ENCODE measurements at regions not wholly inside any gene's neighbourhood (a gene's known extent, or its start where the extent isn't known, plus 50 kb on each side); places are given as distances from the start of the nearest gene placed in this dataset.
"Not testable (repeated sequence)": the region's sequence is repeated elsewhere in the genome, so short reads cannot be mapped to it uniquely, and the experiment has no call there.

GRCh38 chr7:51881309-51881708 is 564.7 kb upstream of the COBL start:
- ChIA-PET CTCF (no interaction called here), POLR2A (no interaction called here)
- no peak for TF ChIP-seq CTCF (IDR thresholded peaks at IDR 0.05; ENCODE audit: control extremely low read depth, extremely low read depth, low read depth, missing control alignments)
- DNase-seq (ENCODE audit: extremely low spot score), result no peak

DNA sequence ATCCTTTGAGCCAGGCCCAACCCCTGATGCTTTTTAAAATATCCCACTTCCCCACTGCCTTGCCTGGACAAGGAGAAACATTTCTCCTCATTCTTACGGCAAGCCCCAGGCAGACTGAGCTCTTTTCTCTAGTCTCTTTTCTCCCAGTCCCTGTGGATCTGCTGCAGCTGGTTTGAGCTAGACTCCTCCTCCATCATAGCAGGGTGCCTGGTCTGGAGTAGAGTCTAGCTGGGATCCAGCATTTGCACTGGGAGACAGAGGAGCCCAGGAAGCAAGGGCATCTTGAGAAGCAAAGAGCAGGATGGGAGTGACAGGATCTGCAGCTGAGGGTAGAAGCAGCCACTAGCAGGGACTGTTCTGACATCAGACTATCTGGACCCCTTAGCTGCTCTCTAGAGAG is 562.3 kb upstream of the COBL start:
- no peak for TF ChIP-seq CTCF (IDR thresholded peaks at IDR 0.05; ENCODE audit: control extremely low read depth, extremely low read depth, low read depth, missing control alignments)
- CTCF ChIA-PET, result no interaction called here
- POLR2A ChIA-PET, result no interaction called here
- DNase-seq (ENCODE audit: extremely low spot score), result no peak

DNA sequence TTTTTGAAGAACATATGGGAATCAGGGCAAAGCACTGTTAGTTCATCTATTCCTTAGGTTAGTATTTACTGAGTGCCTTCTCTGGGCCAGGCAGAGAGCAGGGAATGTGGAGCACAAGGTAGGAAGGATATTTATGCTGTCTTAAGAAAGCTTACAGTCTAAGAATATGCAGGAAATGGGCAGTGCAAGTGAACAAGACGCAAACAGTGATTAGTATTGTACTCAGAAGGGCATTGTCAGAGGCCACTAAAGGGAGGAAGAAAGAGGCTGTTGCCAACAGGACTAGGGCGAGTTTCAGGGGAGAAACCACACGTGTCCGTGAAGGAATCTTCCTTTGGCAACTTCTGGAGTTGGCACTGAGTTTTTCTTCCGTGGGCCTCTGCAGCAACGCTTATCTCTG is 552.8 kb upstream of the COBL start:
- CTCF ChIA-PET, result no interaction called here
- TF ChIP-seq CTCF (IDR thresholded peaks at IDR 0.05; ENCODE audit: control extremely low read depth, extremely low read depth, low read depth, missing control alignments), result no peak
- no peak for DNase-seq (ENCODE audit: extremely low spot score)
- POLR2A ChIA-PET, result no interaction called here

DNA sequence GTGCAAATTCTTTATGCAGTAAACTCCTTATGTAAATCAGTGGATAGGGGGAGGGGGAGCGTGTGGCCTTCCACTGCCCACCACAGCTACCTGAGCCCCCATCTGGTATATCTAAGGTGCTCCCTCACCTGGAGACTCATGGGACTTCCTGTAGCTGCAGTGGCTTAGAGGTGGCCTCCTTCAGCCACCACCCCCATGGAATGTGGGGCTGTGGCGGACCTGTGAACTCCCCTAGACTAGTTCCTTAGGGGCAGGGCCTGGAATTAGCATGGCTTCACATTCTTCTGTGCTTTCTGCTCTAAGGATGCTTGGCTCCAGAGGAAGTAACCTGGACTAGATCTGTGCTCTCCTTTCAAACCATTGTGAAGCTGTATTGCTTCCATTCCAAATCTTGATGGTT is 550.5 kb upstream of the COBL start:
- no peak for TF ChIP-seq CTCF (IDR thresholded peaks at IDR 0.05; ENCODE audit: control extremely low read depth, extremely low read depth, low read depth, missing control alignments)
- DNase-seq (ENCODE audit: extremely low spot score), result no peak
- CTCF ChIA-PET, result interaction anchor here (0.9 kb wide), 1 partner anchor 10 kb away, joined by 3 read pairs; no protein-coding TSS in a partner anchor
- POLR2A ChIA-PET, result no interaction called here

- no peak for DNase-seq (ENCODE audit: extremely low spot score)
- TF ChIP-seq CTCF (IDR thresholded peaks at IDR 0.05; ENCODE audit: control extremely low read depth, extremely low read depth, low read depth, missing control alignments), result no peak
- ChIA-PET POLR2A (no interaction called here), CTCF (no interaction called here)
Observed at GRCh38 chr7:51860305-51860704, 543.7 kb upstream of the COBL start.

DNA sequence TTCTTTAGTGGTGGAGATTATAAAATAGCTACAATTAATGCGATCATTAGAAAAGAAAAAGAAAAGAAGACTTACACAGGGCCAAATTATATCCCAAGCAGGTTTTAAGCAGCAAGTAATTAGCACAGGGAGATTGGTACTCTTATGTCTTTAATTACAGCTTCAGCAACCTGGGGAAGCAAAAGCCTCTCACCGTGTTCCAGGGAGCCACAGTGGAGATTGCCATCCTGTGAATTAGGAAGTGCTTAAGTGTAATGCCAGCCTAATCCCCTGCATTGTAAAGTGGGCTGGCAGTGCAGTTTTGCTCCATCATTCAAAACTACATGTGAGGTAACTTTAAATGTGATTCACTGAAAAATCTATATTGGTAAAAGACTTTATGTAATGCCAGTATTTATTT is 533.5 kb upstream of the COBL start:
- no peak for TF ChIP-seq CTCF (IDR thresholded peaks at IDR 0.05; ENCODE audit: control extremely low read depth, extremely low read depth, low read depth, missing control alignments)
- ChIA-PET CTCF (no interaction called here), POLR2A (no interaction called here)
- DNase-seq (ENCODE audit: extremely low spot score), result no peak

DNA sequence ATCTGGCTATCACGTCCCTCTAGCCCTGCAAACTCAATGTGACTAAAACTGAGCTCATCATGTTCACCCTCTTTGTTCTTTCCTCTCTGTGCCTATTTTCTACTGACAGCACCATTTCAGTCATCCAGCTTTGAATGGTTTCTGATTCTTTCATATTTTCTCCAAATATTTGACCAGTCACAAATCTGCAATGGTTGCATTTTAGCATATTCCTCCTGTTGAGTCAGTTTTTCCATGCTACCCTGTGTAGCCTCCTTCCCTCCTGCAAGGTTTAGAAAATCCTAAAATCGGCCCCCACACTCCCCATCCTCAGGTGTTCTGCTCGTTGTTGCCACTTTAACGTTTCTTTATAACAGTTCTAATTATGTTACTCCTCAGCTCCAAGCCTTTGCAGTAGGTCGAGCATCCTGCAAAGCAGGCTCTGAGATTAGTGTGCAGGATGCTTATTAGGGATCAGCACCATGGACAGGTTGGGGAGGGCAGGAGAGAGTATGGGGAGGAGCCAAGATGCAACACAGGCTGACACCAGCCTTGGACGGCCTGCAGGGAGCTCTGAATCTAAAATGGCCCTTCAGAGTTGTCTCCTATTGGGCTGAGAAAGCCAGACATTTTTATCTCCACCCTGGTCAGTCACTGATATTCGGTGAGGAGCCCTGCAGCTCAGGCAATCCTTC is 531.0 kb upstream of the COBL start:
- TF ChIP-seq CTCF (IDR thresholded peaks at IDR 0.05; ENCODE audit: control extremely low read depth, extremely low read depth, low read depth, missing control alignments), result no peak
- POLR2A ChIA-PET, result no interaction called here
- CTCF ChIA-PET, result no interaction called here
- no peak for DNase-seq (ENCODE audit: extremely low spot score)

- CTCF ChIA-PET; DNase-seq (ENCODE audit: extremely low spot score); POLR2A ChIA-PET: not testable (repeated sequence)
Observed at GRCh38 chr7:51839130-51839529, 522.5 kb upstream of the COBL start.
